HL-60 (cell line): ENCODE measurements at regions not wholly inside any gene's neighbourhood (a gene's known extent, or its start where the extent isn't known, plus 50 kb on each side); places are given as distances from the start of the nearest gene placed in this dataset.

Experiments used
- DNase-seq, 2 experiments: peaks; one replicate each; pipeline ENCODE4 v3.0.0-alpha.2; 2010 to 2020; ENCODE audit warnings: low read depth in 1 of 2, low spot score in 1 of 2
- H3K27ac ChIP-seq: fragments of 250-450 bp; sonication (Bioruptor Pico); replicated peaks from 2 replicates; pipeline ENCODE4 v1.5.1; 2020; ENCODE audit warnings: mild to moderate bottlenecking, moderate library complexity
- H3K27me3 ChIP-seq: fragments of 250-450 bp; sonication (Bioruptor Pico); 2 replicates; pipeline ENCODE4 v1.5.1; 2021; ENCODE audit warnings: mild to moderate bottlenecking, moderate library complexity; ENCODE audit not compliant: insufficient read depth, poor library complexity, severe bottlenecking
- H3K4me3 ChIP-seq: replicated peaks from 2 replicates; pipeline ENCODE4 v1.5.1; 2011; ENCODE audit warnings: mild to moderate bottlenecking, control low read depth, low read length; ENCODE audit not compliant: insufficient read depth
- CTCF ChIP-seq: IDR thresholded peaks from one replicate; pipeline ENCODE4 v1.5.1; 2011; ENCODE audit warnings: low read length, control low read depth, inconsistent platforms; ENCODE audit not compliant: insufficient read depth
- GABPA ChIP-seq: IDR thresholded peaks from 2 replicates; pipeline ENCODE4 v1.6.1; 2012; ENCODE audit warnings: low read depth
- POLR2AphosphoS5 ChIP-seq: IDR thresholded peaks from 2 replicates; pipeline ENCODE4 v1.6.1; 2012; ENCODE audit warnings: low read depth
- REST ChIP-seq: IDR thresholded peaks from 2 replicates; pipeline ENCODE4 v1.6.1; 2012; ENCODE audit warnings: low read depth; ENCODE audit not compliant: insufficient replicate concordance
- SPI1 ChIP-seq: IDR thresholded peaks from 2 replicates; pipeline ENCODE4 v1.6.1; 2012; ENCODE audit warnings: low read depth, mild to moderate bottlenecking, borderline replicate concordance

GRCh38 chr13:55062662-55063061 lies 2034.0 kb downstream of the OLFM4 start:
- Histone ChIP-seq H3K27ac (no peak overlapping the region), H3K27me3 (no peaks in the 10 kb centered on the region), H3K4me3 (no peak overlapping the region)
- DNase-seq: no peak
- no peak for TF ChIP-seq SPI1
- no peak for TF ChIP-seq REST
- no peak for TF ChIP-seq CTCF
- no peak for TF ChIP-seq GABPA
- no peak for TF ChIP-seq POLR2AphosphoS5

GRCh38 chr13:55067946-55068345 lies 2039.3 kb downstream of the OLFM4 start:
- TF ChIP-seq POLR2AphosphoS5: no peak
- TF ChIP-seq GABPA: no peak
- TF ChIP-seq CTCF: no peak
- TF ChIP-seq SPI1: no peak
- TF ChIP-seq REST: no peak
- no peak overlapping the region for H3K27ac ChIP-seq

GRCh38 chr13:55069746-55070145 lies 2041.1 kb downstream of the OLFM4 start:
- no peaks in the 10 kb centered on the region for H3K27me3 ChIP-seq
- TF ChIP-seq CTCF (no peak), REST (no peak), SPI1 (no peak), POLR2AphosphoS5 (no peak), GABPA (no peak)

More at GRCh38 chr13:55067946-55068345, 2039.3 kb downstream of the OLFM4 start:
- H3K27me3 ChIP-seq: no peaks in the 10 kb centered on the region
- H3K4me3 ChIP-seq: no peak overlapping the region
- DNase-seq: no peak

More at GRCh38 chr13:55069746-55070145, 2041.1 kb downstream of the OLFM4 start:
- DNase-seq: no peak
- Histone ChIP-seq H3K4me3 (no peak overlapping the region), H3K27ac (no peak overlapping the region)
